ENCODE measurements at regions not wholly inside any gene's neighbourhood (a gene's known extent, or its start where the extent isn't known, plus 50 kb on each side); places are given as distances from the start of the nearest gene placed in this dataset.
"Not testable (repeated sequence)": the region's sequence is repeated elsewhere in the genome, so short reads cannot be mapped to it uniquely, and the experiment has no call there.

GRCh38 chr11:70592641-70593165, 194.4 kb downstream of the CTTN start:
- no peak for DNase-seq (ENCODE audit: low spot score)

- DNase-seq (ENCODE audit: low spot score): no peak
These were observed 195.2 kb downstream of the CTTN start for GRCh38 chr11:70593446-70593983.

GRCh38 chr11:70594031-70594430, 195.7 kb downstream of the CTTN start:
- DNase-seq (ENCODE audit: low spot score): no peak

- DNase-seq (ENCODE audit: low spot score): no peak
These were observed 196.3 kb downstream of the CTTN start for GRCh38 chr11:70594606-70595005.

GRCh38 chr11:70595016-70595415, 196.7 kb downstream of the CTTN start:
- no peak for DNase-seq (ENCODE audit: low spot score)

GRCh38 chr11:70595452-70595851, 197.1 kb downstream of the CTTN start:
- DNase-seq (ENCODE audit: low spot score): no peak

GRCh38 chr11:70596091-70596490, 197.8 kb downstream of the CTTN start:
- DNase-seq (ENCODE audit: low spot score): no peak

GRCh38 chr11:70597006-70597555, 198.8 kb downstream of the CTTN start:
- no peak for DNase-seq (ENCODE audit: low spot score)

- no peak for DNase-seq (ENCODE audit: low spot score)
These were observed 199.7 kb downstream of the CTTN start for GRCh38 chr11:70597751-70598625.

GRCh38 chr11:70600911-70601415, 202.6 kb downstream of the CTTN start:
- not testable (repeated sequence) for DNase-seq (ENCODE audit: low spot score)

GRCh38 chr11:70601861-70602538, 203.7 kb downstream of the CTTN start:
- DNase-seq (ENCODE audit: low spot score): no peak

GRCh38 chr11:70603114-70603755, 204.9 kb downstream of the CTTN start:
- no peak for DNase-seq (ENCODE audit: low spot score)

GRCh38 chr11:70603756-70604211, 205.5 kb downstream of the CTTN start:
- no peak for DNase-seq (ENCODE audit: low spot score)

- DNase-seq (ENCODE audit: low spot score): no peak
These were observed 205.9 kb downstream of the CTTN start for GRCh38 chr11:70604221-70604620.

- no peak for DNase-seq (ENCODE audit: low spot score)
These were observed 206.5 kb downstream of the CTTN start for GRCh38 chr11:70604630-70605467.

- no peak for DNase-seq (ENCODE audit: low spot score)
These were observed 207.1 kb downstream of the CTTN start for GRCh38 chr11:70605468-70605815.

- DNase-seq (ENCODE audit: low spot score): no peak
These were observed 207.5 kb downstream of the CTTN start for GRCh38 chr11:70605846-70606245.

GRCh38 chr11:70606248-70606950, 208.1 kb downstream of the CTTN start:
- no peak for DNase-seq (ENCODE audit: low spot score)

GRCh38 chr11:70606951-70607330, 208.6 kb downstream of the CTTN start:
- DNase-seq (ENCODE audit: low spot score): no peak

GRCh38 chr11:70607561-70607960, 209.2 kb downstream of the CTTN start:
- DNase-seq (ENCODE audit: low spot score): no peak

Data from D341Med (cell line).